ENCODE measurements at regions not wholly inside any gene's neighbourhood (a gene's known extent, or its start where the extent isn't known, plus 50 kb on each side); places are given as distances from the start of the nearest gene placed in this dataset.
A peak's percentile ranks its signal among the peaks of the same experiment; 100 is the strongest.

DNA sequence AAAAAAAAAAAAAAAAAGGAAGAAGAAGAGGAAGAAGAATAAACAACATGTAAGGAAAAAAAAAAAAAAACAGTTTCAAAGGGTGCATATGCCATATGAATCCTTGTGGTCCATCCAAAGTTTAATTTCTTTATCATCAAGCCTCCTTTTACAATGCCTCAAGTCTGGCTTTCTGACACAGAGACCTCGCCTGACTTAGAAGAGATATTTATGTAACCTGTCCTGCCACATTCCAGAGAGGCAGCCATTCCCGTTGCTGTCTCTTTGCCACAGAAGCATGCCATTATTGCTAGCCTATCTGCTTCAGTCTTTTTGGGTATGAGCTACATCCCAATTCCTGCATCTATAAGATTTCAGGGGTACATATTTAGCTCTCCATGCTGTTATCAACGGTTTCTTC is 596.7 kb upstream of the ATP2B1 start:
- no peak for DNase-seq
- ATAC-seq, result no peak

GRCh38 chr12:90304231-90304630 is 595.6 kb upstream of the ATP2B1 start:
- ATAC-seq, result no peak
- DNase-seq, result no peak

- DNase-seq, result no peak
- ATAC-seq, result no peak
Measured at GRCh38 chr12:90303771-90304170, 595.1 kb upstream of the ATP2B1 start.

DNA sequence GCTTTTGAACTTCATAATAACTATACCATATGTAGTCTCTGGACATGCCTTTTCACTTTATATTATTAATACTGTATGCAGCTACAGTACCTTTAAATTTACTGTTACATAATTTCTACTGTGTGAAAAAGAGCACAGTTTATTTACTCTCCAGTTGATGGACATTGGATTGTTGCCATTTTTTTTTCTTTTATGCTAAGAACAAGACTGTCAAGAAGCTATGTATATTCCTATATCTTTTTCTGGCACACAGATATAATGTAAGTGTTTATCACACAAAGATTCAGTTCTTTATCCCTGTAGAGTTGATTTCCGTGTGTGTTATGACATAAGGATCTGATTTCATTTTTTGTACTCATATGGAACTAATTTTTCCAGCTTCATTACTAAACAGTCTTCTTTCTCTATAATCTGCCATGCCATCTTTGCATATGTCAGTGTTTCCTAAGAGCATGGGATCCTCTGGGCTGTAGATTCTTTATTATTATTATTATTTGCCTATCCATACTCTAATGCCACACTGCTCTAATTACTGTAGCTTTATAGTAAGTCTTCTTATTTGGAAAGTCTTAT is 593.0 kb upstream of the ATP2B1 start:
- ATAC-seq, result no peak
- no peak for DNase-seq

DNA sequence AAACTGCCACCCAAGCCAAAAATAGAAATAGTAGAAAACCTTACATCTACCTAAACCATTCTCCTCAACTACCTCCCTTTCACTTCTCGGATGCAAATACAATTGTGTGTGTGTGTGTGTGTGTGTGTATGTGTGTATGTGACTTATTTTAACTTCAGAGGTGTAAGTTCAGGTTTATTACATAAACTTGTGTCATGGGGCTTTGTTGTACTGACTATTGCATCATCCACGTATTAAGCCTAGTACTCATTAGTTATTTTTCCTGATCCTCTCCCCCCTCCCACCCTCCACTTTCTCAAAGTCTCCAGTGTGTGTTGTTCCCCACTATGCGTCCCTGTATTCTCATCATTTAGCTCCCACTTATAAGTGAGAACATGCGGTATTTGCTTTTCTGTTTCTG is 592.5 kb upstream of the ATP2B1 start:
- no peak for DNase-seq
- ATAC-seq, result no peak

DNA sequence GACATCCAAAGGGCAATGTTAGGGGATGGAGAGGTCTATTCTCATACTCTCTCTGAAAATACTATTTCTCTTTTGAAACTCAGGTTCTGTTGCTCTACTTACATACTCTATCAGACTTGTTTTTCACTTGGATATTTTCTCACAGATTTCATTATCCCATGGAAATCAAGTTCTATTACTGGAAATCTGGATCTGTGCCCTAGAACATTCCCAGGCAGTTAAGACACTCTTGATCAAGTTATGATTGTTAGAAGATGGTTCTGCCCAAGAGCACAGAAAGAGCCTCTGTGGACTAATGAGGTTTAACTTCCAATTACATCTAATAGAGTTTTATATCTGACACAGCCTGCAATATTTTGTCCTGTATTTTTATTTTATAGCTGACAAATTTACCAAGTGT is 591.0 kb upstream of the ATP2B1 start:
- DNase-seq (no peak), ATAC-seq (no peak)

DNA sequence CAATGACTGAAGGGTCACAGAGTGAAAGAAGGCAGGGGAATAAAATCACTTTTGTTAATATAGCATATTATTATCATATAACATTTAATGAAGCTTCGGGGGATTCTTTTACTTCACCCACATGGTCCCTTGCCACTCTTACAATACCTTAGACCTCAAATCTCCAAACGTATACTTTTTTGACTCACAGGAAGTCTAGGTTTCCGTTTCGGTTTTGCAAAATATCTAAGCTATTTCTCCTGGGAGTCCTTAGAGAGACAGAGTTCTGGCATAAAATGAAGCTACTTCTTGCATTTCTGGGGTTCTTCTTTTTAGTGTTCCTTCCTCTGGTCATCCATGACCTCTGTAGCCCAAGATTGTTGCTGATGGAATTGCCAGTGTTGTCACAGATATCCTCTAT is 590.5 kb upstream of the ATP2B1 start:
- ATAC-seq (no peak), DNase-seq (no peak)

DNA sequence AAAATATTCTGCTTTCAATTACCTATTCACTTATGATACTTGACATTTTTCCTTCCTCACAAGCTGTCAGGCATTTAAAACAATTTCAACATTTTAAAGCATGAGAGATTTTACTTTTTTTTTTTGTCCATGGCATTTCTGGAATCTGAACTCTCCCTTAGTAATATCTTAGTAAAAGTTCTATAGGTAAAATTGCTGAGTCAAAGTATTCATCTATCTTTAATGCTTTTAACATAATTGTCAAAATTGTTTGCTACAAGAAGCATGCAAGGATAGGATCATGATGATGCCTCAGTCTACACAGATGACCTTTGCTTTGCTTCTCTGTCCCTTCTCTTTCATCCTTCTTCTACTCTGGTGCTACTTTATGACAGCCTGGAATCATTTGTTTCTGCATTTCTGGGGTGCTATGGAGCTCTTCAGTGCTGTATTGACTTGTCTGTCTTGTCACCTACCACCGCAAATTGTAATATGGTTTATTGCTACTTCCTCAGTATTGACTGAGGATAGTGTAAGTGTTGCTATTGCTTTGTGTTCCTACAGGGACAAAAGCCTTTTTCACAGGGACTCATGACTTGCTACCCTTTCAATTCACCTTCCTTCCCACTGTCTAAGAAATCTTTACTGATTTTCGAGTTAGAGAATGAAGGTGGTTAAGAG is 589.8 kb upstream of the ATP2B1 start:
- DNase-seq, result no peak
- ATAC-seq, result no peak

DNA sequence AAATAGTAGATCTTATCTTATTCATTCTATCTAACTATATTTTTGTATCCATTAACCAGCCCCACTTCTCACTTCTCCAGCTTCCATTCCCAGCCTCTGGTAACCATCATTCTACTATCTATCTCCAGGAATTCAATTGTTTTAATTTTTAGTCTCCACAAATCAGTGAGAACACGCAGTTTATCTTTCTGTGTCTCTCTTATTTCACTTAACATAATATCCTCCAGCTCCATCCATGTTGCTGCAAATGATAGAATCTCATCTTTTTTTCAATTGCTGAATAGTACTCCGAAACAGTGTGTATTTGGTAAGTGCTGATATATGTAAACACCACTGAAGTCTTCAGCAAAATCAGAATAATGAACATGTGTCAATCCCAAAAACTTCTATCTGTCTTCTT is 587.2 kb upstream of the ATP2B1 start:
- DNase-seq (no peak), ATAC-seq (no peak)

DNA sequence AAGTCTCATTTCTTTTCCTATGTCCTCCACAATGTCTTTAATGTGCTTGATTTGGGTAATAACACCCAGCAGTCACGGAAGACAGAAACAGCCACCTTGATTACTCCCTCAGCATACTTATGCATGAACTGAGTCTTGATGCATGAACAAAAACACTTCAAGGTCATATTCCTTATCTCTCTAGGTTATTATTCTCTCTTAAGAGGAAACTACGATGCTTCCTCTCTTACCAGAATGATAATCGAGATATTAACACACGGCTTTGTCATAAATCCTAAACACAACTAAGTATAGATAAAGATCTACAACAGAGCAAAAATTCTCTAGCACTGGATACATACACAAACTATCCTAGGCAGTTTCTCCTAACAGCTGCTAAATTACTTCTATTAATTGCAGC is 583.5 kb upstream of the ATP2B1 start:
- no peak for ATAC-seq

GRCh38 chr12:90290980-90291975 is 582.6 kb upstream of the ATP2B1 start:
- DNase-seq (no peak), ATAC-seq (no peak)

More for the DNA sequence above, 583.5 kb upstream of the ATP2B1 start:
- no peak for DNase-seq

GRCh38 chr12:90287585-90287984 is 578.9 kb upstream of the ATP2B1 start:
- ATAC-seq, result no peak
- DNase-seq, result no peak

DNA sequence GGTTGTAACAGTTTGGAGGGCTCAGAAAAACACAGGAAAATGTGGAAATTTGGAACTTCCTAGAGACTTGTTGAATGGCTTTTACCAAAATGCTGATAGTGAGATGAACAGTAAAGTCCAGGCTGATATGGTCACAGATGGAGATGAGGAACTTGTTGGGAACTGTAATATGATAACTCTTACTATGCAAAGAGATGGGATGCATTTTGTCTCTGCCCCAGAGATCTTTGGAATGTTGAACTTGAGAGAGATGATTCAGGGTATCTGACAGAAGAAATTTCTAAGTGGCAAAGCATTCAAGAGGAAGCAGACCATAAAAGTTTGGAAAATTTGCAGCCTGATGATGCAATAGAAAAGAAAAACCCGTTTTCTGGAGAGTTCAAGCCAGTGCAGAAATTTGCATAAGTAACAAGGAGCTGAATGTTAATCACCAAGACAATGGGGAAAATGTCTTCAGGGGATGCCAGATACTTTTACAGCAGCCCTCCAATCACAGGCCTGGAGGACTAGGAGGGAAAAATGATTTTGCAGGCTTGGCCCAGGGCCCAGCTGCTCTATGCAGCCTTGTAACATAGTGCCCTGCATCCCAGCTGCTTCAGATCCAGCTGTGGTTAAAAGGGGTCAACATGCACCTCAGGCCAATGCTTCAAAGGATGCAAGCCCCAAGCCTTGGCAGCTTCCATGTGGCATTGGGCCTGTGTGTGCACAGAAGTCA is 572.7 kb upstream of the ATP2B1 start:
- no peak for DNase-seq

GRCh38 chr12:90280564-90281058 is 572.0 kb upstream of the ATP2B1 start:
- ATAC-seq (peak; percentile 77), DNase-seq (peak; percentile 9)

More for the DNA sequence above, 572.7 kb upstream of the ATP2B1 start:
- no peak for ATAC-seq

GRCh38 chr12:90280033-90280432 is 571.4 kb upstream of the ATP2B1 start:
- DNase-seq (no peak), ATAC-seq (peak; percentile 81)

- ATAC-seq (no peak), DNase-seq (no peak)
Measured at GRCh38 chr12:90275088-90275487, 566.5 kb upstream of the ATP2B1 start.

DNA sequence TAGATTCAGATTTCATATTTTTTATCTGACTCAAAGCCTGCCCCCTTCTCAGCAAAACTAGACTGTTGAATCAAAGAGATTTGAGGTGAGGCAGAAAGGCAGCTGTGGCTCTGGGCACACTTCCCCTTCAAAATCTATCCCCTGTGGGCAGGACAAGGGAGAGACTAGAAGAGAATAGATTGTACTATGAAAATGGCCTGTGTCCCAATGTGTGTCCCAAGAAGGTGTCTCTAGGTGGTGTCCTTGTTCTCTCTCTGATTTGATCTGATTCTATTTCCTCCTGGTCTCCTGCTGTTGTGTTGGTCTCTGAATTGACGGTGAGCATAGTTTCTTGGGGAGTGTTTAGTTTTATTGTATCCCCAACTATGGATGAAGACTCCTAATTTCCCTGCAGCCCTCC is 565.8 kb upstream of the ATP2B1 start:
- DNase-seq (no peak), ATAC-seq (no peak)

- DNase-seq (no peak), ATAC-seq (no peak)
Measured at GRCh38 chr12:90268574-90268973, 559.9 kb upstream of the ATP2B1 start.

- ATAC-seq (no peak), DNase-seq (no peak)
Measured at GRCh38 chr12:90262251-90262650, 553.6 kb upstream of the ATP2B1 start.

DNA sequence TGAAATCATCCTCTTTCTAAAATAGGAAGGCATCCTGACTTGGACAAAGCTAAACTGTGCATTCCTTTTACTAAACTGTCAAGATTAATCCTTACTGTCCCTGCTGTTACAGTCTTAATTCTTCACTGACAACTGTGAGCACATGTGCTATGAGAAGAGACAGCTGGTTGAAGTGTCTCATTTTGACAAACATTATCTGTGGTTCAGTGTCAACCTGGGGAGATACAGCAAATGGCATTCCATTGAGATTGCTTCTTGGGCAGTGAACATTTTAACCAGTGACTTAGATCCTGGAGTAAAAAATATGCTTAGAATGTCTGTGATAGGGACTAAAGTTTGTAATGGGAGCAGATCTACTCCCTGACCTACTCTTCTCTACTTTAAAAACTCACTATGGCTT is 552.6 kb upstream of the ATP2B1 start:
- ATAC-seq (no peak), DNase-seq (no peak)

- ATAC-seq (no peak), DNase-seq (no peak)
Measured at GRCh38 chr12:90260136-90260535, 551.5 kb upstream of the ATP2B1 start.

- DNase-seq (no peak), ATAC-seq (no peak)
Measured at GRCh38 chr12:90257927-90258624, 549.4 kb upstream of the ATP2B1 start.
